Naive B cell (primary cell): ENCODE measurements at regions not wholly inside any gene's neighbourhood (a gene's known extent, or its start where the extent isn't known, plus 50 kb on each side); places are given as distances from the start of the nearest gene placed in this dataset.

ENCODE experiments used
- ATAC-seq, 2 donors: fragments of 150-1000 bp; cut with Tn5 transposase; 2 replicates each; pipeline ENCODE4 v1.10.0; 2021; ENCODE audit warnings: low read depth in 2 of 2, mild to moderate bottlenecking in 2 of 2, moderate library complexity in 2 of 2
- DNase-seq: peaks from one replicate; pipeline ENCODE4 v3.0.0; 2022
- H3K27ac Mint-ChIP-seq, 6 donors: one replicate each; pipeline ENCODE4 v1.8.0; 2020 to 2022; ENCODE audit warnings: mild to moderate bottlenecking in 6 of 6, mixed read lengths in 6 of 6, moderate library complexity in 5 of 6, inconsistent platforms in 2 of 6
- H3K27me3 Mint-ChIP-seq, 3 donors: one replicate each; pipeline ENCODE4 v1.8.0; 2021 to 2022; ENCODE audit warnings: mixed read lengths in 3 of 3, mild to moderate bottlenecking in 1 of 3
- H3K36me3 Mint-ChIP-seq, 2 donors: one replicate each; pipeline ENCODE4 v1.8.0; 2020 to 2022; ENCODE audit warnings: mixed read lengths in 2 of 2, inconsistent platforms in 1 of 2, mild to moderate bottlenecking in 1 of 2
- H3K4me1 Mint-ChIP-seq, 3 donors: one replicate each; pipeline ENCODE4 v1.8.0; 2020 to 2022; ENCODE audit warnings: mixed read lengths in 3 of 3, inconsistent platforms in 1 of 3, mild to moderate bottlenecking in 1 of 3, moderate library complexity in 1 of 3
- H3K4me3 Mint-ChIP-seq, 8 donors: one replicate each; pipeline ENCODE4 v1.8.0; 2020 to 2022; ENCODE audit warnings: mild to moderate bottlenecking in 8 of 8, mixed read lengths in 8 of 8, moderate library complexity in 8 of 8, inconsistent platforms in 2 of 8
- H3K9me3 Mint-ChIP-seq, 7 donors: one replicate each; pipeline ENCODE4 v1.8.0; 2020 to 2022; ENCODE audit warnings: mixed read lengths in 7 of 7, mild to moderate bottlenecking in 5 of 7, inconsistent platforms in 2 of 7, moderate library complexity in 1 of 7

DNA sequence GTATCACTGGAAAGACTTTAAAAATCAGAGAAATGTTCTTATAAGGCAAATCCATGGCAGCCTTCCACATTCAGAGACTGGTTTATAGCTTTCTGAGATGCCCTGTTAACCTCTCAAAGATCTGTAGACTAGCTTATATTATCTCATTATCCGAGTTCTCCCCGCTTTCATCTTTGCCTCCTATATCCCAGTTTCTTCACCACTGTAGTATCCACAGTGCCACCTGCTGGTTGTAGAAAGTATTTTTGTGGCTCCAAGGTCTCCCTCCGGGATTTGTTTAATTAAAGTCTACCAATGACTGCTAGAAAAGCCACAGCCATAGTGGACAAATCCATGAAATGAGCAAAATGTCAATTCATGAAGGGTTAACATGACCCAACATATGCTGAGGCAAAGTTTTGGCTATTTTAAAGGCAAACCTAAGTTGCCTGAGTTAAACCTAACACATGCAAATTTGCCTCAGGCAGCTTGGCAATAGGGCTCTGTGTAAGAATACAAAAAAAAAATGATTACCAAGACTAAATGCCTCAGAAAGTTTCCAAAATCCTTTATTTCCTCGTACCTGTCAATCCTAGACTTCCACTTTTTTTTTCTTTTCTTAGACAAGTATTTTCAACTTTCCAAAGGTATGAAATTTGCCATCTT is 218.8 kb upstream of the BMP4 start:
- Mint-ChIP-seq H3K4me1 (no peaks in the 10 kb centered on the region), H3K36me3 (no peaks in the 10 kb centered on the region), H3K9me3 (no peaks in the 10 kb centered on the region), H3K27ac (no peak overlapping the region), H3K27me3 (peaks cover 16 to 25% (median 23%) of the 10 kb centered on the region in 3 donors), H3K4me3 (peak overlapping the region in 1 of 8 donors; percentile 74)
- no peak for ATAC-seq
- peak; percentile 26 for DNase-seq

GRCh38 chr14:54177019-54177418 is 219.8 kb upstream of the CDKN3 start:
- H3K27me3 Mint-ChIP-seq, result peaks cover 16 to 36% (median 23%) of the 10 kb centered on the region in 3 donors
- H3K4me1 Mint-ChIP-seq, result no peaks in the 10 kb centered on the region
- H3K9me3 Mint-ChIP-seq, result no peaks in the 10 kb centered on the region
- DNase-seq, result no peak
- no peaks in the 10 kb centered on the region for H3K36me3 Mint-ChIP-seq
- no peak overlapping the region for H3K4me3 Mint-ChIP-seq
- no peak for ATAC-seq
- no peak overlapping the region for H3K27ac Mint-ChIP-seq

DNA sequence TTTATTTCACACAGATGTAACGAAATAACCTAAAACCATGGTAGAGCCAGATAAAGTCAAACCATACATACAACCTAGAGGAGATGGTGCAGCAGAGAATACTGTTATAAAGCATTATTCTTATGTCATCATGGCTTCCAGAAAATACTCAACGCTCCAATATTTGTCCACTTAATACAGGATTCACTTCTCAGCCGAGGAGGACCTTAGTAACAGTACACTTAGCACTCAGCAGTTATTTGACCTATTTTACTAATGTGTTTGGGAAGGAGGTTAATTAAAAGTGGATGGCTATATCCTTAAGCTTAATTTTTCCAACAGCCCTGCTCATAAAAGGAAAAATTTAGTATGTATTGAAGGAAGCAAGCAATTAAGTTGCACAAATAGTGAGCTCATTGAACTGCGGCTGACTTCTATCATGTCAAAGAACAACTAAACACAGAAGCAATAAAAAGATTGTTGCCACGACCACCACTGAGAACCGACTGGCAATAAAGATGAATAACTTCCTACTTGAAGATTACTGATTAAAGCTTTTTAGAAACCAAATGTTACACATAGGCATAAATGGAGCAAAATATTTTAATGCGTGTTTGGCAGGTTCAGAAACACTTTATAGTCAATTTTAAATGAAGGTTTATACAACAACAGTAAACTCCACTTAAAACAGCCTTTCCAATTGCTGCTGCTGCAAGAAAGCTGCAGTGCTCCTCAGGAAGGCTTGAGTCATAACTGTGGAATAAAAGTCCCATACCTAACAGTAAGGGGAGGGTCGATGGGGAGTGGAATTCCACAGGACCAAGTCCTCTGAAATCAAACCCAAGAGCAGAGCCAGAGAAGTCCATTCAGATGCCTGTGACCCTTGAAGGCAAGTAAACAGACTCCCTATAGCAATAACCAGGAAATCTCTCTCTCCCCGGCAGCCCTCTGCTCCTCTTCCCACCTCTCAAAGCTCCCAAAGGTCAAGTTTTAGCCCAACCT is 218.9 kb upstream of the CDKN3 start:
- DNase-seq, result no peak
- Mint-ChIP-seq H3K36me3 (no peaks in the 10 kb centered on the region), H3K4me1 (no peaks in the 10 kb centered on the region), H3K27me3 (peaks cover 16 to 40% (median 23%) of the 10 kb centered on the region in 3 donors), H3K27ac (no peak overlapping the region), H3K9me3 (no peaks in the 10 kb centered on the region), H3K4me3 (no peak overlapping the region)
- ATAC-seq, result no peak

DNA sequence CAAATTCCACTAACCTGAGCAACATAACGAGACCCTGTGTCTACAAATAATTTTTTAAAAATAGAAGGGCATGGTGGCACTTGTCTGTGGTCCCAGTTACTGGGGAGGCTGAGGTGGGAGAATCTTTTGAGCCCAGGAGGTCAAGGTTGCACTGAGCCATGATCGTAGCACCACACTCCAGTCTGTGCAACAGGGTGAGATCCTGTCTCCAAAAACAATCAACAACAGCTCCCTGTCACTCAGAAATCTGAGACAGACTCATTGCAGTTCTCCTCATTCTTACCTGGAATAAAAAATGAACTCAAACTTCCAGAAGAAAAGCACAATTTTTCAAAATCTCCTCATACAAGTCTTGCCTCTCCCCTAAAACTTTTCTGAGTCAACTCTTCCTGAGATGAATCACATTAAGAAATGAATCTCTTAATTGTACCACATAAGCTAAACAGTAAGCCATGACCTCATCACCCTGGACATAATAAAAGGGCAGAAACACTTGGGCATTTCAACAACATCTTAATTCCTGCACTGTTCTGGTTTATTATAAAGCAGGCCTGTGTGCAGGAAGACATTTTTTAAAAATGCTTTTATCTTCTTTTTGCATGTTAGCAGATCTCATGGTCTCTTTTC is 214.3 kb upstream of the CDKN3 start:
- no peak overlapping the region for H3K4me3 Mint-ChIP-seq
- ATAC-seq (no peak), DNase-seq (no peak)
- H3K27me3 Mint-ChIP-seq, result peaks cover 8 to 35% (median 11%) of the 10 kb centered on the region in 3 donors
- no peak overlapping the region for H3K27ac Mint-ChIP-seq
- no peaks in the 10 kb centered on the region for H3K36me3 Mint-ChIP-seq
- no peaks in the 10 kb centered on the region for H3K4me1 Mint-ChIP-seq
- no peaks in the 10 kb centered on the region for H3K9me3 Mint-ChIP-seq

GRCh38 chr14:54186821-54187763 is 209.7 kb upstream of the CDKN3 start:
- H3K27ac Mint-ChIP-seq, result peak overlapping the region in 1 of 6 donors; percentile 77
- no peak overlapping the region for H3K4me3 Mint-ChIP-seq
- no peaks in the 10 kb centered on the region for H3K9me3 Mint-ChIP-seq
- ATAC-seq, result no peak
- DNase-seq, result no peak
- no peaks in the 10 kb centered on the region for H3K4me1 Mint-ChIP-seq
- H3K36me3 Mint-ChIP-seq, result no peaks in the 10 kb centered on the region
- peaks cover 0 to 4% (median 0%) of the 10 kb centered on the region in 3 donors for H3K27me3 Mint-ChIP-seq

DNA sequence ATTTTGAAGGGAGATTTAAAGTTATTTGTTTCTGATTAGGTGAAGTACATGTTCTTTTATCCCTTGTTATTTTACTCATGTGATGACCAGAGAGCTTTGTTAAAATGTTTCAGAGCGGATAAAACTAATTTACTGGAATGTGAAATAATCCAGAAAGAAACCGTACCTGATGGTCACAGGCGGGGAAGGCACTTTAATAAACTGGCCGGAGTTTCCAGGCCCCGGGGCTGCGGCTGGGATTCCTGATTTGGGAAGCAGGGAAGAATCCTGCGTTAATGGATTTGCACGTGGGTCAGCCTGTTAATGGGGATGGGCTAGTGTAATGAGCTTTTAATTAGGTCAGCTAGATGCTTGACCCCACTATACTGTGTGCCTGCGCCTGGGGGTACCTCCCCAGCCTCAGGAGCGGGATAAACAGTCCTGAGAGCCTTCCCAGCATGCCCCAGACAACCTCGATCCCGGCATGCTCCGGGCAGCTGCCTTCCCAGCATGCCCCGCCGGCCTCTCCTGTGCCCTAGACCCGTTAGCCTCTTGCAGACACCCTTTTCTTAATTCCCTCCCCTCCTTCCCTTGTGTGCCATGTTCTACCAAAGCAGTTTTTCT is 208.6 kb upstream of the CDKN3 start:
- H3K27me3 Mint-ChIP-seq, result no peaks in the 10 kb centered on the region

DNA sequence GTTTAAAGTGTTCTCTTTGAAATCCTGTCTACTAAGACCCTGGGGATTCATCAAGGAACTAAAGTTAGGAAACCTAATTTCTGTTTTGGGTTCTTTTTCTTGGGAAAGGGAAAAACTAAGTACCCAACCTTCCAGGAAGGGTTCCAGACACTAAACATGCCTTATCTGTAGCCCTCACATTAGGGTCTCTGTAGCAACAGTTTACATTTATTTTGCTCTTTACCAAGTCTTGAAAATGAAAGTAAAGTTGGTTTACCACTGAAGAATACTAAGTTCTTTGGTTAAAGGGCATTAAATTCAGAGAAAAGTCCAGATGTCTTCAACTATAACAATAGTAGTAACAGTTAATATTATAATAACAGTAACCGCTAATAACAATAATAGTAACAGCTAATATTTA is 207.5 kb upstream of the CDKN3 start:
- Mint-ChIP-seq H3K36me3 (no peaks in the 10 kb centered on the region), H3K4me1 (no peaks in the 10 kb centered on the region), H3K27me3 (no peaks in the 10 kb centered on the region), H3K4me3 (no peak overlapping the region), H3K9me3 (no peaks in the 10 kb centered on the region), H3K27ac (no peak overlapping the region)
- ATAC-seq (no peak), DNase-seq (no peak)

More for the DNA sequence above, 208.6 kb upstream of the CDKN3 start:
- no peak overlapping the region for H3K27ac Mint-ChIP-seq
- H3K4me1 Mint-ChIP-seq, result no peaks in the 10 kb centered on the region
- no peak for DNase-seq
- H3K9me3 Mint-ChIP-seq, result no peaks in the 10 kb centered on the region
- ATAC-seq, result no peak
- no peak overlapping the region for H3K4me3 Mint-ChIP-seq
- H3K36me3 Mint-ChIP-seq, result no peaks in the 10 kb centered on the region

DNA sequence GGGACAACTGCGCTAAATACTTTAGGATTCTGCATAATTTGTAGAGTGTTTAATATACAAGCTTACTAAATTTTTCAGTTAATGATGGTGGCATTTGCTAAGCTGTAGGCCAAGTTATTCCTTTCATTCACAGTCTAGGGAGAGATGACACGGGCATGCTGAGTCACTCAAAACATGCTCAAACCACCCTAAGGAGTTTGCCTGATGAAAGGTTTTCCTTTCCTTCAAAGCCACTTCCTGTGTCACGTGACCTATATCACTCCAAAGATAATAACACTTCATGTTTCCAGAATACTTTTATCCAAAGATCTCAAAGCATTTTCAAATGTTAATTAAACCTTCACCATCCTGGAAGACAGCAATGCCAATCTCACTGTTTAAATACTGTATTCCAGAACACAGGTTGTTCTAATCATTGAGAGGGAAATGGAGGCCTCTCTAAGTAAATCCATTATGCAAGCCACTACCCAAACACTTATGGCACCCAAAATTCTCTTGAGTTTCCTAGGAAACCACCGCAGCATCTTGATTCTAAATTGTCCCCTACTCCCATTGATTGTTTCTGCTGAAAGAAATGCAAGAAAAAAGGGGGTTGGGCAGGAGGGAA is 207.0 kb upstream of the CDKN3 start:
- H3K27me3 Mint-ChIP-seq, result no peaks in the 10 kb centered on the region
- H3K36me3 Mint-ChIP-seq, result no peaks in the 10 kb centered on the region
- H3K4me1 Mint-ChIP-seq, result no peaks in the 10 kb centered on the region
- no peak for DNase-seq
- ATAC-seq, result no peak
- no peak overlapping the region for H3K27ac Mint-ChIP-seq
- H3K4me3 Mint-ChIP-seq, result no peak overlapping the region
- H3K9me3 Mint-ChIP-seq, result no peaks in the 10 kb centered on the region

- DNase-seq, result no peak
- Mint-ChIP-seq H3K36me3 (no peaks in the 10 kb centered on the region), H3K27me3 (no peaks in the 10 kb centered on the region), H3K4me3 (no peak overlapping the region), H3K9me3 (no peaks in the 10 kb centered on the region), H3K27ac (no peak overlapping the region), H3K4me1 (no peaks in the 10 kb centered on the region)
- no peak for ATAC-seq
These were observed 205.0 kb upstream of the CDKN3 start for GRCh38 chr14:54191846-54192245.

- H3K4me1 Mint-ChIP-seq, result no peaks in the 10 kb centered on the region
These were observed 204.2 kb upstream of the CDKN3 start for GRCh38 chr14:54192610-54193009.

DNA sequence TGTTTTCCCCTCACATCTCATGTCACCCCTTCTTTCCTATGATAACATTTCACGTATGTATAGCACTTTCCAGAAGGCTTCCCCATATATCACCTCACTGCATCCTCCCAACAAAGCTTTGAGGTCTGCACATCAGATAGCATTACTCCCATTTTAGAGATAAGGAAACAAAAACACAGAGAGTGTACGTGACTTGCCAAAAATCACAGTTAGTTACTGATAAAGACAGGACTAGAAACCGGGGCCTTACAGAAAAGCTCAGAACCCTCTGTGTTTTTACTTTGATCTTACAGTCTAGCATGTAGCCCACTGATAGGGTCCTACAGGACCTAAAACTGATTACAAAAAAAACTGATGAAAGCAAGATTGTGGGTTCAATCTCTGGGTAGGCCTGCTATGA is 202.9 kb upstream of the CDKN3 start:
- DNase-seq (no peak), ATAC-seq (no peak)
- no peaks in the 10 kb centered on the region for H3K4me1 Mint-ChIP-seq
- H3K9me3 Mint-ChIP-seq, result peaks cover 0 to 12% (median 6%) of the 10 kb centered on the region in 7 donors
- H3K4me3 Mint-ChIP-seq, result no peak overlapping the region
- no peak overlapping the region for H3K27ac Mint-ChIP-seq
- H3K27me3 Mint-ChIP-seq, result no peaks in the 10 kb centered on the region
- H3K36me3 Mint-ChIP-seq, result no peaks in the 10 kb centered on the region

More at GRCh38 chr14:54192610-54193009, 204.2 kb upstream of the CDKN3 start:
- Mint-ChIP-seq H3K9me3 (peaks cover 0 to 5% (median 3%) of the 10 kb centered on the region in 7 donors), H3K27ac (no peak overlapping the region), H3K36me3 (no peaks in the 10 kb centered on the region), H3K27me3 (no peaks in the 10 kb centered on the region), H3K4me3 (no peak overlapping the region)
- no peak for ATAC-seq
- DNase-seq, result no peak

DNA sequence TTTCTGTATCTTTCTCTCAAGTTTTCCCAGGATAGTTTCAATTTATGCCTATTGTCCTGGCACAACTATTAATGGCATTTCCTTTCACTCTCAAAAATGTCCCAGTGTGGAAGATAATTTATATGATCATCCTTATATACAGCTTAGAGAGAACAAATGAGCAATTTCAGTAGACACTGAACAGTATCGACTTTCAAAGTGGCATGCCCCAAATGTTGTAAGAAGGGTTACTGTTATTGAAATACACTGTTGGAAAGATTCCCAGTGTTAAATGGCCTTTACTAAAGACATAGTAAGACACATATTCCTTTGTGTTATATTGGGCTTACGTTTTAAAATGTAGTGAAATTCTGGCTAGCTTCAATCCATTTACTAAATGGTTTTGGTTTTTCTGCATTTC is 202.3 kb upstream of the CDKN3 start:
- Mint-ChIP-seq H3K36me3 (no peaks in the 10 kb centered on the region), H3K9me3 (peaks cover 0 to 18% (median 7%) of the 10 kb centered on the region in 7 donors)

More for the DNA sequence above, 202.3 kb upstream of the CDKN3 start:
- H3K4me3 Mint-ChIP-seq, result no peak overlapping the region
- ATAC-seq (no peak), DNase-seq (no peak)
- H3K4me1 Mint-ChIP-seq, result no peaks in the 10 kb centered on the region
- H3K27ac Mint-ChIP-seq, result no peak overlapping the region
- H3K27me3 Mint-ChIP-seq, result no peaks in the 10 kb centered on the region
